Neuronal stem cell (in vitro differentiated cells): ENCODE measurements at regions not wholly inside any gene's neighbourhood (a gene's known extent, or its start where the extent isn't known, plus 50 kb on each side); places are given as distances from the start of the nearest gene placed in this dataset.

ENCODE experiments used
- DNase-seq: peaks from one replicate; pipeline ENCODE4 v3.0.0-alpha.2; 2013; ENCODE audit warnings: low spot score
- H2AFZ ChIP-seq: one replicate; pipeline ENCODE4 v1.6.1; 2013; ENCODE audit warnings: mild to moderate bottlenecking, low read length, inconsistent platforms
- H2AK5ac ChIP-seq: 2 replicates; pipeline ENCODE4 v1.6.1; 2013; ENCODE audit warnings: low read depth, mild to moderate bottlenecking, inconsistent platforms, low read length, moderate library complexity, mixed read lengths
- H2BK120ac ChIP-seq: 2 replicates; pipeline ENCODE4 v1.6.1; 2013; ENCODE audit warnings: low read depth, mild to moderate bottlenecking, inconsistent platforms, low read length, moderate library complexity, mixed read lengths
- H2BK12ac ChIP-seq: one replicate; pipeline ENCODE4 v1.6.1; 2013; ENCODE audit warnings: low read length, inconsistent platforms
- H2BK15ac ChIP-seq: 2 replicates; pipeline ENCODE4 v1.6.1; 2013; ENCODE audit warnings: mild to moderate bottlenecking, low read length, inconsistent platforms, mixed read lengths
- H2BK5ac ChIP-seq: one replicate; pipeline ENCODE4 v1.6.1; 2013; ENCODE audit warnings: inconsistent platforms, mild to moderate bottlenecking, low read length, moderate library complexity
- H3K14ac ChIP-seq: one replicate; pipeline ENCODE4 v1.6.1; 2013; ENCODE audit warnings: low read length, inconsistent platforms
- H3K18ac ChIP-seq: 2 replicates; pipeline ENCODE4 v1.6.1; 2013; ENCODE audit warnings: low read length, inconsistent platforms
- H3K23ac ChIP-seq: 2 replicates; pipeline ENCODE4 v1.6.1; 2013; ENCODE audit warnings: low read depth, mild to moderate bottlenecking, mixed read lengths, low read length, inconsistent platforms; ENCODE audit not compliant: poor library complexity
- H3K27ac ChIP-seq: replicated peaks from 3 replicates; pipeline ENCODE4 v1.5.1; 2013; ENCODE audit warnings: low read length, inconsistent platforms
- H3K27me3 ChIP-seq, 3 experiments: 2 replicates each; pipeline ENCODE4 v1.6.1; 2013; ENCODE audit warnings: low read length in 3 of 3, mild to moderate bottlenecking in 2 of 3, inconsistent platforms in 1 of 3, low read depth in 1 of 3, mixed read lengths in 1 of 3, moderate library complexity in 1 of 3; ENCODE audit not compliant: control insufficient read depth in 3 of 3, insufficient read depth in 3 of 3
- H3K36me3 ChIP-seq, 2 donors: replicated peaks in 1 of 2; 2 replicates each; pipeline ENCODE4 v1.6.1; 2013; ENCODE audit warnings: low read length in 2 of 2; ENCODE audit not compliant: control insufficient read depth in 2 of 2, insufficient read depth in 2 of 2
- H3K4ac ChIP-seq: 2 replicates; pipeline ENCODE4 v1.6.1; 2013; ENCODE audit warnings: inconsistent platforms, mild to moderate bottlenecking, low read length, moderate library complexity
- H3K4me1 ChIP-seq, 2 donors: 1 replicate in 1 of 2; 2 replicates in 1 of 2; pipeline ENCODE4 v1.6.1; 2013; ENCODE audit warnings: low read length in 2 of 2, low read depth in 1 of 2; ENCODE audit not compliant: control insufficient read depth in 2 of 2, insufficient read depth in 1 of 2
- H3K4me2 ChIP-seq: one replicate; pipeline ENCODE4 v1.6.1; 2013; ENCODE audit warnings: mild to moderate bottlenecking, low read length, inconsistent platforms; ENCODE audit not compliant: insufficient read depth, poor library complexity, severe bottlenecking
- H3K4me3 ChIP-seq, 2 donors: 2 replicates each; pipeline ENCODE4 v1.5.1; 2013; ENCODE audit warnings: low read length in 2 of 2, mild to moderate bottlenecking in 2 of 2, inconsistent platforms in 1 of 2, moderate library complexity in 1 of 2
- H3K79me1 ChIP-seq: one replicate; pipeline ENCODE4 v1.6.1; 2013; ENCODE audit warnings: low read depth, mild to moderate bottlenecking, inconsistent platforms, low read length, moderate library complexity
- H3K9ac ChIP-seq: one replicate; pipeline ENCODE4 v1.6.1; 2013; ENCODE audit warnings: mild to moderate bottlenecking, low read depth, low read length, inconsistent platforms; ENCODE audit not compliant: poor library complexity
- H3K9me3 ChIP-seq, 2 donors: replicated peaks in 1 of 2; 2 replicates each; pipeline versions ENCODE3 to v1.6.1; 2013; ENCODE audit warnings: low read length in 2 of 2, mild to moderate bottlenecking in 2 of 2, inconsistent platforms in 1 of 2, low read depth in 1 of 2, mixed read lengths in 1 of 2, moderate library complexity in 1 of 2; ENCODE audit not compliant: control insufficient read depth in 2 of 2, insufficient read depth in 1 of 2
- H4K8ac ChIP-seq: one replicate; pipeline ENCODE4 v1.6.1; 2013; ENCODE audit warnings: low read depth, mild to moderate bottlenecking, inconsistent platforms, low read length, moderate library complexity
- H4K91ac ChIP-seq: one replicate; pipeline ENCODE4 v1.6.1; 2013; ENCODE audit warnings: low read length, low read depth, mild to moderate bottlenecking, inconsistent platforms; ENCODE audit not compliant: poor library complexity
- WGBS, 2 donors: extraction: QIAGEN DNeasy Blood & Tissue Kit; methylation state at CpG; one replicate each; pipeline ENCODE4 v1.1.7; 2013; ENCODE audit warnings: missing lambda C conversion rate in 2 of 2, mixed read lengths in 1 of 2; ENCODE audit not compliant: insufficient read length in 2 of 2, insufficient replicate concordance in 1 of 2; ENCODE audit errors: extremely low coverage in 2 of 2; 5-methylcytosine and 5-hydroxymethylcytosine counted together

- Histone ChIP-seq H3K4me1 (peaks cover 0 to 10% of the 10 kb centered on the region in 2 donors), H3K14ac (no peak overlapping the region), H3K4me3 (no peak overlapping the region), H3K27ac (no peak overlapping the region), H4K91ac (no peak overlapping the region), H3K27me3 (peaks cover 0 to 25% (median 0%) of the 10 kb centered on the region in 3 experiments), H3K36me3 (no peaks in the 10 kb centered on the region), H3K4me2 (no peak overlapping the region), H2AK5ac (peak overlapping the region; percentile 40), H3K9ac (no peak overlapping the region), H2BK12ac (peak overlapping the region; percentile 3), H3K9me3 (no peaks in the 10 kb centered on the region), H2AFZ (peak overlapping the region; percentile 13), H2BK120ac (no peak overlapping the region), H2BK5ac (no peak overlapping the region), H3K4ac (no peak overlapping the region), H3K79me1 (no peaks in the 10 kb centered on the region), H3K18ac (peak overlapping the region; percentile 90), H2BK15ac (peak overlapping the region; percentile 11), H3K23ac (peak overlapping the region; percentile 8), H4K8ac (no peak overlapping the region)
- WGBS, 2 donors: no CpG with 5 or more reads among the region's 19 CpGs
- DNase-seq: peak; percentile 75
Observed at GRCh38 chr1:36703526-36704208, 221.0 kb upstream of the CSF3R start.

- peaks cover 0 to 11% of the 10 kb centered on the region in 2 donors for H3K4me1 ChIP-seq
- H4K91ac ChIP-seq: no peak overlapping the region
- no peak overlapping the region for H4K8ac ChIP-seq
- no peak overlapping the region for H3K9ac ChIP-seq
- H3K79me1 ChIP-seq: no peaks in the 10 kb centered on the region
- no peak overlapping the region for H2AFZ ChIP-seq
- H3K23ac ChIP-seq: no peak overlapping the region
- H3K14ac ChIP-seq: no peak overlapping the region
- no CpG with 5 or more reads among the region's 9 CpGs for WGBS, 2 donors
- H3K18ac ChIP-seq: no peak overlapping the region
- no peak for DNase-seq
- H3K27me3 ChIP-seq: peaks cover 0 to 30% (median 0%) of the 10 kb centered on the region in 3 experiments
- H3K4me2 ChIP-seq: no peak overlapping the region
- no peaks in the 10 kb centered on the region for H3K9me3 ChIP-seq
- no peak overlapping the region for H2BK5ac ChIP-seq
- H3K27ac ChIP-seq: no peak overlapping the region
- H3K4me3 ChIP-seq: no peak overlapping the region
- no peak overlapping the region for H2AK5ac ChIP-seq
- no peak overlapping the region for H2BK120ac ChIP-seq
- no peak overlapping the region for H3K4ac ChIP-seq
- H3K36me3 ChIP-seq: no peaks in the 10 kb centered on the region
- no peak overlapping the region for H2BK15ac ChIP-seq
- no peak overlapping the region for H2BK12ac ChIP-seq
Observed at GRCh38 chr1:36702963-36703362, 220.2 kb upstream of the CSF3R start.

GRCh38 chr1:36699113-36699911 is 216.6 kb upstream of the CSF3R start:
- no peak overlapping the region for H2AK5ac ChIP-seq
- H3K4me2 ChIP-seq: no peak overlapping the region
- no peak overlapping the region for H2BK120ac ChIP-seq
- H3K79me1 ChIP-seq: no peaks in the 10 kb centered on the region
- peaks cover 0 to 8% of the 10 kb centered on the region in 2 donors for H3K4me1 ChIP-seq
- no peaks in the 10 kb centered on the region for H3K36me3 ChIP-seq
- no peak overlapping the region for H2BK12ac ChIP-seq
- no peak overlapping the region for H2AFZ ChIP-seq
- peak overlapping the region; percentile 55 for H3K18ac ChIP-seq
- no peak overlapping the region for H3K9ac ChIP-seq
- H2BK5ac ChIP-seq: no peak overlapping the region
- H2BK15ac ChIP-seq: no peak overlapping the region
- H3K23ac ChIP-seq: no peak overlapping the region
- no peak overlapping the region for H3K4me3 ChIP-seq
- WGBS, 2 donors: no CpG with 5 or more reads among the region's 10 CpGs
- no peak for DNase-seq
- no peak overlapping the region for H4K91ac ChIP-seq
- H3K14ac ChIP-seq: no peak overlapping the region
- no peak overlapping the region for H4K8ac ChIP-seq
- H3K27ac ChIP-seq: no peak overlapping the region
- no peaks in the 10 kb centered on the region for H3K9me3 ChIP-seq
- no peak overlapping the region for H3K4ac ChIP-seq
- H3K27me3 ChIP-seq: peaks cover 0 to 14% (median 0%) of the 10 kb centered on the region in 3 experiments
